ENCODE measurements at regions not wholly inside any gene's neighbourhood (a gene's known extent, or its start where the extent isn't known, plus 50 kb on each side); places are given as distances from the start of the nearest gene placed in this dataset.

- no peak overlapping the region for H3K4me3 Mint-ChIP-seq
- no peaks in the 10 kb centered on the region for H3K9me3 Mint-ChIP-seq
- intact Hi-C loops (cut with micrococcal nuclease) = no loop called here
- H3K36me3 Mint-ChIP-seq (ENCODE audit: low read depth) = peaks cover 18% of the 10 kb centered on the region
- no peaks in the 10 kb centered on the region for H3K27me3 Mint-ChIP-seq
- no peak overlapping the region for H3K27ac Mint-ChIP-seq
- H3K4me1 Mint-ChIP-seq (ENCODE audit: low read depth) = peaks cover 9% of the 10 kb centered on the region
Measured at GRCh38 chr1:198901266-198901665, 262.4 kb downstream of the PTPRC start.

GRCh38 chr1:198902655-198903054, 263.8 kb downstream of the PTPRC start:
- H3K36me3 Mint-ChIP-seq (ENCODE audit: low read depth) = peaks cover 15% of the 10 kb centered on the region
- intact Hi-C loops (cut with micrococcal nuclease) = no loop called here
- H3K4me1 Mint-ChIP-seq (ENCODE audit: low read depth) = peaks cover 9% of the 10 kb centered on the region
- no peaks in the 10 kb centered on the region for H3K9me3 Mint-ChIP-seq
- no peaks in the 10 kb centered on the region for H3K27me3 Mint-ChIP-seq
- no peak overlapping the region for H3K4me3 Mint-ChIP-seq
- no peak overlapping the region for H3K27ac Mint-ChIP-seq

GRCh38 chr1:198903203-198903602, 264.4 kb downstream of the PTPRC start:
- H3K27me3 Mint-ChIP-seq = no peaks in the 10 kb centered on the region
- no peaks in the 10 kb centered on the region for H3K9me3 Mint-ChIP-seq
- peaks cover 15% of the 10 kb centered on the region for H3K36me3 Mint-ChIP-seq (ENCODE audit: low read depth)
- no peak overlapping the region for H3K27ac Mint-ChIP-seq
- H3K4me1 Mint-ChIP-seq (ENCODE audit: low read depth) = peaks cover 9% of the 10 kb centered on the region
- intact Hi-C loops (cut with micrococcal nuclease) = no loop called here
- no peak overlapping the region for H3K4me3 Mint-ChIP-seq

- Mint-ChIP-seq H3K36me3 (ENCODE audit: low read depth) (peaks cover 15% of the 10 kb centered on the region), H3K4me1 (ENCODE audit: low read depth) (peaks cover 9% of the 10 kb centered on the region), H3K27me3 (no peaks in the 10 kb centered on the region), H3K4me3 (no peak overlapping the region), H3K9me3 (no peaks in the 10 kb centered on the region), H3K27ac (no peak overlapping the region)
- intact Hi-C loops (cut with micrococcal nuclease) = no loop called here
Measured at GRCh38 chr1:198903621-198904020, 264.8 kb downstream of the PTPRC start.

- no peaks in the 10 kb centered on the region for H3K27me3 Mint-ChIP-seq
- peaks cover 10% of the 10 kb centered on the region for H3K36me3 Mint-ChIP-seq (ENCODE audit: low read depth)
- peaks cover 9% of the 10 kb centered on the region for H3K4me1 Mint-ChIP-seq (ENCODE audit: low read depth)
- intact Hi-C loops (cut with micrococcal nuclease) = no loop called here
- H3K27ac Mint-ChIP-seq = no peak overlapping the region
- no peaks in the 10 kb centered on the region for H3K9me3 Mint-ChIP-seq
- no peak overlapping the region for H3K4me3 Mint-ChIP-seq
Measured at GRCh38 chr1:198904321-198904720, 265.5 kb downstream of the PTPRC start.

GRCh38 chr1:198906739-198907422, 268.0 kb downstream of the PTPRC start:
- Mint-ChIP-seq H3K27ac (no peak overlapping the region), H3K4me1 (ENCODE audit: low read depth) (peaks cover 9% of the 10 kb centered on the region), H3K27me3 (no peaks in the 10 kb centered on the region), H3K4me3 (no peak overlapping the region), H3K9me3 (no peaks in the 10 kb centered on the region), H3K36me3 (ENCODE audit: low read depth) (peaks cover 5% of the 10 kb centered on the region)
- intact Hi-C loops (cut with micrococcal nuclease) = no loop called here

GRCh38 chr1:198907423-198907746, 268.5 kb downstream of the PTPRC start:
- Mint-ChIP-seq H3K36me3 (ENCODE audit: low read depth) (peaks cover 8% of the 10 kb centered on the region), H3K27me3 (no peaks in the 10 kb centered on the region), H3K27ac (no peak overlapping the region), H3K4me1 (ENCODE audit: low read depth) (peaks cover 9% of the 10 kb centered on the region), H3K4me3 (no peak overlapping the region), H3K9me3 (no peaks in the 10 kb centered on the region)
- intact Hi-C loops (cut with micrococcal nuclease) = no loop called here

- Mint-ChIP-seq H3K36me3 (ENCODE audit: low read depth) (peaks cover 8% of the 10 kb centered on the region), H3K9me3 (no peaks in the 10 kb centered on the region), H3K27ac (no peak overlapping the region), H3K27me3 (no peaks in the 10 kb centered on the region), H3K4me3 (no peak overlapping the region), H3K4me1 (ENCODE audit: low read depth) (peaks cover under 1% of the 10 kb centered on the region)
- intact Hi-C loops (cut with micrococcal nuclease) = no loop called here
Measured at GRCh38 chr1:198908995-198909394, 270.2 kb downstream of the PTPRC start.

GRCh38 chr1:198909973-198910372, 271.1 kb downstream of the PTPRC start:
- no peaks in the 10 kb centered on the region for H3K9me3 Mint-ChIP-seq
- H3K36me3 Mint-ChIP-seq (ENCODE audit: low read depth) = peaks cover 8% of the 10 kb centered on the region
- H3K4me3 Mint-ChIP-seq = no peak overlapping the region
- no peak overlapping the region for H3K27ac Mint-ChIP-seq
- intact Hi-C loops (cut with micrococcal nuclease) = loop anchor here (10.0 kb wide), 1 partner anchor 205 kb away; no protein-coding TSS in a partner anchor
- no peaks in the 10 kb centered on the region for H3K4me1 Mint-ChIP-seq (ENCODE audit: low read depth)
- no peaks in the 10 kb centered on the region for H3K27me3 Mint-ChIP-seq

GRCh38 chr1:198910816-198911215, 272.0 kb downstream of the PTPRC start:
- H3K36me3 Mint-ChIP-seq (ENCODE audit: low read depth) = peaks cover 8% of the 10 kb centered on the region
- no peaks in the 10 kb centered on the region for H3K9me3 Mint-ChIP-seq
- intact Hi-C loops (cut with micrococcal nuclease) = loop anchor here (10.0 kb wide), 1 partner anchor 204 kb away; no protein-coding TSS in a partner anchor
- no peak overlapping the region for H3K4me3 Mint-ChIP-seq
- no peak overlapping the region for H3K27ac Mint-ChIP-seq
- H3K27me3 Mint-ChIP-seq = no peaks in the 10 kb centered on the region
- peaks cover 3% of the 10 kb centered on the region for H3K4me1 Mint-ChIP-seq (ENCODE audit: low read depth)

- H3K27me3 Mint-ChIP-seq = no peaks in the 10 kb centered on the region
- H3K4me1 Mint-ChIP-seq (ENCODE audit: low read depth) = peaks cover 6% of the 10 kb centered on the region
- intact Hi-C loops (cut with micrococcal nuclease) = loop anchor here (10.0 kb wide), 1 partner anchor 203 kb away; no protein-coding TSS in a partner anchor
- no peak overlapping the region for H3K4me3 Mint-ChIP-seq
- no peak overlapping the region for H3K27ac Mint-ChIP-seq
- H3K36me3 Mint-ChIP-seq (ENCODE audit: low read depth) = peaks cover 8% of the 10 kb centered on the region
- H3K9me3 Mint-ChIP-seq = no peaks in the 10 kb centered on the region
Measured at GRCh38 chr1:198912046-198912445, 273.2 kb downstream of the PTPRC start.

- H3K27ac Mint-ChIP-seq = no peak overlapping the region
- peaks cover 8% of the 10 kb centered on the region for H3K36me3 Mint-ChIP-seq (ENCODE audit: low read depth)
- no peak overlapping the region for H3K4me3 Mint-ChIP-seq
- no peaks in the 10 kb centered on the region for H3K27me3 Mint-ChIP-seq
- intact Hi-C loops (cut with micrococcal nuclease) = loop anchor here (10.0 kb wide), 1 partner anchor 201 kb away; no protein-coding TSS in a partner anchor
- H3K4me1 Mint-ChIP-seq (ENCODE audit: low read depth) = peaks cover 18% of the 10 kb centered on the region
- no peaks in the 10 kb centered on the region for H3K9me3 Mint-ChIP-seq
Measured at GRCh38 chr1:198913667-198914066, 274.8 kb downstream of the PTPRC start.

GRCh38 chr1:198915327-198916231, 276.7 kb downstream of the PTPRC start:
- intact Hi-C loops (cut with micrococcal nuclease) = loop anchor here (10.0 kb wide), 1 partner anchor 199 kb away; no protein-coding TSS in a partner anchor
- Mint-ChIP-seq H3K4me1 (ENCODE audit: low read depth) (peaks cover 35% of the 10 kb centered on the region), H3K4me3 (no peak overlapping the region), H3K36me3 (ENCODE audit: low read depth) (peaks cover 8% of the 10 kb centered on the region), H3K9me3 (no peaks in the 10 kb centered on the region), H3K27ac (no peak overlapping the region), H3K27me3 (no peaks in the 10 kb centered on the region)

GRCh38 chr1:198917226-198917625, 278.4 kb downstream of the PTPRC start:
- H3K9me3 Mint-ChIP-seq = no peaks in the 10 kb centered on the region
- H3K4me3 Mint-ChIP-seq = no peak overlapping the region
- H3K27me3 Mint-ChIP-seq = no peaks in the 10 kb centered on the region
- H3K36me3 Mint-ChIP-seq (ENCODE audit: low read depth) = no peaks in the 10 kb centered on the region
- no peak overlapping the region for H3K27ac Mint-ChIP-seq
- intact Hi-C loops (cut with micrococcal nuclease) = loop anchor here (10.0 kb wide), 1 partner anchor 198 kb away; no protein-coding TSS in a partner anchor
- H3K4me1 Mint-ChIP-seq (ENCODE audit: low read depth) = peaks cover 44% of the 10 kb centered on the region
